Central memory CD4-positive, alpha-beta T cell (primary cell): ENCODE measurements at regions not wholly inside any gene's neighbourhood (a gene's known extent, or its start where the extent isn't known, plus 50 kb on each side); places are given as distances from the start of the nearest gene placed in this dataset.

ENCODE experiments used
- DNase-seq: peaks from one replicate; pipeline ENCODE4 v3.0.0; 2022

DNA sequence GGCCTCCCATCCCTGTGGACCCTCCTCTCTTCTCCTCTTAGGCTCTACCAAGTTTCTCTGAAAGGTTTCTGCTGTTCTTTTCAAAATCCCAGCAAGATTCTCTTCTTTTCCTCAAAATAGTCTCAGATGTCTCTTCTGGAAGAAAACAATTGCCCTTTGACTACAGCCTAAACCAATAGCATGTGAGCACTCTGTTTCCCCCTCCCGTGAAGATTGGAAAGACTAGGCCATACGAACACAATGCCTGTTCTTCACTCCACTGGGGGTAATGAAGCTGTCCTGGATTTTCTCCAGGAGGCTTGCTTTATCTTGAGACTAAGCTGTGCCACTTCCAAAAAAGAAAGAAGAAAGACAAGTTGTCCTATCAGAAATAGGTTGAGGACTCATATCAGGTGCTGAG is 178.7 kb upstream of the MCTP2 start:
- DNase-seq: no peak

DNA sequence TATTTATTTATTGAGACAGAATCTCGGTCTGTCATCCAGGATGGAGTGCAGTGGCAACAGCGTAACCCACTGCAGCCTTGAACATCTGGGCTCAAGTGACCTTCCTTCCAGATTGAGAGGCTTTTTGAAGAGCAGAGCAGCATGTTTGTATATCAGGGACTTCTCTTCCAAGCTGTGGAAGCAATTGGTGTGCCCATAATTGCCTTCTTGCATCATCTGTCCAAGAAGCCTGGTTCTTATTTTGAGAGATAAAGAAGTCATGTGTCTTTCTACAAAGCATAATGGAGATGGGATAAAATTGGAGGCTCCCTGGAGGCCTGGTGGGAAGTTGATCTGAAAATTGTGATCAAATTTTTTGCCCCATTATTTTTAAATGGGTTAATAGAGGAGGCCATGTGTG is 183.8 kb upstream of the MCTP2 start:
- no peak for DNase-seq

DNA sequence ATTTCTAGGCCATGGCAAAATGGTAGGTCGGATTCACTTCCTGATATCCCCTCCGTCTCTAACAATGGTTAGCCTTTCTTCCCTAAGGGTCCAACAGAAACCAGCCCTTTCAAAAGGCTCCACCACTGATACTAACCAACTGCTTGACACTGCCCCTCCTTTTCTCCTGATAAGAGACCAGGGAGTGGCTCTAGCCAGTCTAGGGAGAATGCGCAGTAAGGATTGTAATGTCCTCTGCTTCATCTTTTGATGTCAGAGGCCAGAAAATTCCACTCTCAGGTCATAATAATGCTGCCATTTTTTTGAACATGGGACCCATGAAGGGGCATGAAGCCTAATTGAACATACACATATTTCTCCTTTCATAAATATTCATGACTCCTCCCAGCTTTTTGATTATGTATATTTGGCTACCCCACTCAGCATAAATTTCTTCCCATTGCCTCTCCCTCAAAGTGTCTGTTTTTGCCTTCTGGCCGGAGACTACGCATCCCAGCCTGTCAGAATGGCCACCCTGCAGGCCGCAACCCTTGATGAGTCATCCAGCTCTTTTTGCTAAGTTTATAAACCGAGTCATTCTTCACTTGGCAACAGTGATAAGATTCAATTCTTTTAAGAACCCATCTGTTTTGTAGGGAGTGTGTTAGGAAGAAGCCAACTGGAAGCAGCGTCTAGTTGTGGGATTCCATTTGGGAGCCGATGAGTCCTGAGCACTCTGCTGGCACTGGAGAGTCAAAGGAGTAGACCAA is 189.0 kb upstream of the MCTP2 start:
- no peak for DNase-seq

DNA sequence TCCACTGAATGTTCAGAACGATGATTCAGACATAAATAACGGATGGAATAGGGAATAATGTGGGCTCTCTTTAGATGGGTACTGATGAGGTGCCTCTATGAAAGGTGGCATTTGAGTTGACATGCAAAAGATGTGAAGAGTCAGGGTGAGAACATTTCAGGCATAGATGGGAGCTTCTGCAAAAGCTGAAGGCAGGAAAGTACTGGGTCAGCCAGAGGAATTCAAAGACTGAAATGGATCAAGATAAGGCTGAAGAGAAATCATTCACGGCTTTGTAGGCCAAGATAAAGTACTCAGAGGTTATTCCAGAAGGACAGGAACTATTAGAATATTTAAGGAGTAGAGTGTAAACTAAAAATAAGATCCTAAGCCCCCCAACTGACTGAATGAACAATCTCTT is 189.6 kb upstream of the MCTP2 start:
- no peak for DNase-seq

DNA sequence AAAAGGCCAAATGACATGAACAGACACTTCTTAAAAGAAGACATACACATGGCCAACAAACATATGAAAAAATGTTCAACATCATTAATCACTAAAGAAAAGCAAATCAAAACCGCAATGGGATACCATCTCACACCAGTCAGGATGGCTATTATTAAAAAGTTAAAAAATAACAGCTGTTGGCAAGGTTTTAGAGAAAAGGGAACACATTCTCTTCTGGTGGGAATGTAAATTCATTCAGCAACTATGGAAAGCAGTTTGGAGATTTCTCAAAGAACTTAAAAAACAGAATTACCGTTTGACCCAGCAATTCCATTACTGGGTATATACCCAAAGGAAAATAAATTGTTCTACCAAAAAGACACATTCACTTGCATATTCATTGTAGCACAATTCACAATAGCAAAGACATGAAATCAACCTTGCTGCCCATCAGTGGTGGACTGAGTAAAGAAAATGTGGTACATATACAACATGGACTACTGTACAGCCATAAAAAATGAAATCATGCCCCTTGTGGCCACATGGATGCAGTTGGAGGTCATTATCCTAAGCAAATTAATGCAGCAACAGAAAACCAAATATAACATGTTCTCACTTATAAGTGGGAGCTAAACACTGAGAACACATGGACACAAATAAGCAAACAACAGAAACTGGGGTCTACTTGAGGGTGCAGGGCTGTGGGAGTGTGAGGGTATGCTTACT is 190.7 kb upstream of the MCTP2 start:
- no peak for DNase-seq

GRCh38 chr15:94036156-94036555 is 195.2 kb upstream of the MCTP2 start:
- DNase-seq: no peak

DNA sequence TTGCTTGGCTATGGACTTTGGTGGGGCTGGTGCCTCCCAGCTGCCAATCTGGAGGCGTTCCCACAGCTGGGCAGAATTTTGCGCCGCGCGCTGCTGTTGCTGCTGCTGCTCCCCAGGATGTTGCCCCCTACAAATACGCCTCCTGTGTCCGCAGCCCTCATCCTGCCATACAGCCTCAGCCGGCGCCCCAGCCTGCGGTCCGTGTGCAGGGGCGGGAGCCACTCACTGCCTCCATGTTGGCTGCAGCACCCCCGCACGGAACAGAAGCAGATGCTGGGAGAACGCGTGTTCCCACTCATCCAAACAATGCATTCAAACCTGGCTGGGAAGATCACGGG is 197.7 kb upstream of the MCTP2 start:
- DNase-seq: no peak

GRCh38 chr15:94033014-94033682 is 198.2 kb upstream of the MCTP2 start:
- no peak for DNase-seq

DNA sequence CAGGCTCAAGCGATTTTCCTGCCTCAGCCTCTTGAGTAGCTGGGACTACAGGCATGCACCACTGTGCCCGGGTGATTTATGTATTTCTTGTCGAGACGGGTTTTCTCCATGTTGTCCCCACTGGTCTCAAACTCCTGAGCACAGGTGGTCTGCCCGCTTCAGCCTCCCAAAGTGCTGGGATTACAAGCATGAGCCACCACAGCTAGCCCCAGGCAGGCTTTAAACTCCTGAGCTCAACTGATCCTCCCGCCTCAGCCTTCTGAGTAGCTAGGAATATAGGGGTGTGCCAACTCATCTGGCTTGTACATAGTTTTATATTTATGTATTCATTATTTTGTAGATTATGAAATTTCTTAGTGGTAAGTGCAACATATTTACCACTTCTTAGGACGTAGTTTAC is 198.8 kb upstream of the MCTP2 start:
- DNase-seq: no peak

- no peak for DNase-seq
Observed at GRCh38 chr15:94031072-94031471, 200.3 kb upstream of the MCTP2 start.

DNA sequence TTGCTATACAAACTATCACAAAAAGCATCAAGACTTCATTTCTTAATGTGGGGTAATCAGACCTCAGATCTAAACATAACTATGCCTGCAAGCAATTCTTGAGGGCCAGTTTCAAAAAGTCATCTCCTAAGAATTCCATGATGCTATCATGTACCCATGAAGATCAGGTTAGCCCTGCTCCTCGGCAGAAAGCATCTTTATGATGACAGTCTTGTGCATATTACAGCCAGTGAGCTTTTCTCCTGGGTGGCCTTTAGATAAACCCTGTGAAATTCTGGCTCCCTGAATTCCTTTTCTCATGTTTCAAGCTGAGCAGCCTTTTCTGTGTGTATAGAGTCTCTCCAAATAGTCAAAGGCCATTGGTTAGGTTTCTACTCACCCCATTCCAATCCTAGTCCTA is 201.9 kb upstream of the MCTP2 start:
- no peak for DNase-seq

DNA sequence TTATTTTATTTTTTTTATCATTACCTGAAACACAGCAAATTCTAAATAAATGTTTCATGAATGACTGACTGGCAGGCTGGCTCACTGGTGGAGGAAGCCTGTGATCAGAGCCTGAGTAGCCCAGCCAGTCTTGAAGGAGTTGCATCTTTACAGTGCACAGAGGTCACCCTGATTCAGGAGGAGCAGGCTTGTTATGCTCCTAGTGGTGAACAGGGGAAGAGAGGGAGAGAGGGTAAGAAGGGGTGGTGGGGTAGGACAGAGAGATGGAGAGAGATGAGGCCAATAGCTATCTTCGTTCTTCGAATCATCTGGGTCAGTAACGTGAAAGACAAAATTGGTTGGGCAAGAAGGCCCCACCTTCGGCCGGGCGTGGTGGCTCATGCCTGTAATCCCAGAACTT is 202.6 kb upstream of the MCTP2 start:
- DNase-seq: no peak

DNA sequence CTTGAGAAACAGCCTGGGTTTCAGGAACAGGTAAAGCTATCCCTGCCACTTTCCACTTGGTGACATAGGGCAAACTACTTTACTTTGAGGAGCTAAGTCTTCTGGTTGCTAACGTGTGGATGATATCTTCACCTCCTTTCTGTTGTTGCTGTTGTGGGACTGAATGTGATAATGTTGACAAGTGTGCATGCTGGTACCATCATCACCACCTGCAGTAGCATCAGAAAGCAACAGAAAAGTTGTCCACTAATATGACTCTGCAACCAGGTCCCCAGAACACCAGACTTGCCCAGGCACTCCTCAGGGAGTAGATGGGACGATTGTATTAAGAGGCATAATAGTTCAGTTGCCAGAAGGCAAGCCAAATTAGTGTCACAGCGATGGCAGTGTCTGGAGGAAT is 203.2 kb upstream of the MCTP2 start:
- no peak for DNase-seq

DNA sequence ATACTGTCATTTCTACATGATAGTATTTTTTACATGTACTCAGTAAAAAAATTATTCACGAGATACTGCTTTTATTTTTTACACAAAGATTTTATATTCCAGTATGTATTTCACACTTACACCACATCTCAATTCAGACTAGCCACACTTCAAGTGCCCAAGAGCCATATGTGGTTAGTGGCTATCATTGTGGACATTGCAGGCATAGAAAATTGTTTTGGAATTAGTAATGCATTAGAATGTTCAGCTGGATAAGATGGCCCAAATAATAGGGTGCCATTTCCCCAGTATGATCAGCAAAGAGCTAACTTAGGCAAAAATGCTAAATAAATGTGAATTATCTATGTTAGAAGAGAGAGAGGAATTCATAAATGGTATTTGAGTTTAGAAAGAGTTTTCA is 203.8 kb upstream of the MCTP2 start:
- DNase-seq: no peak

DNA sequence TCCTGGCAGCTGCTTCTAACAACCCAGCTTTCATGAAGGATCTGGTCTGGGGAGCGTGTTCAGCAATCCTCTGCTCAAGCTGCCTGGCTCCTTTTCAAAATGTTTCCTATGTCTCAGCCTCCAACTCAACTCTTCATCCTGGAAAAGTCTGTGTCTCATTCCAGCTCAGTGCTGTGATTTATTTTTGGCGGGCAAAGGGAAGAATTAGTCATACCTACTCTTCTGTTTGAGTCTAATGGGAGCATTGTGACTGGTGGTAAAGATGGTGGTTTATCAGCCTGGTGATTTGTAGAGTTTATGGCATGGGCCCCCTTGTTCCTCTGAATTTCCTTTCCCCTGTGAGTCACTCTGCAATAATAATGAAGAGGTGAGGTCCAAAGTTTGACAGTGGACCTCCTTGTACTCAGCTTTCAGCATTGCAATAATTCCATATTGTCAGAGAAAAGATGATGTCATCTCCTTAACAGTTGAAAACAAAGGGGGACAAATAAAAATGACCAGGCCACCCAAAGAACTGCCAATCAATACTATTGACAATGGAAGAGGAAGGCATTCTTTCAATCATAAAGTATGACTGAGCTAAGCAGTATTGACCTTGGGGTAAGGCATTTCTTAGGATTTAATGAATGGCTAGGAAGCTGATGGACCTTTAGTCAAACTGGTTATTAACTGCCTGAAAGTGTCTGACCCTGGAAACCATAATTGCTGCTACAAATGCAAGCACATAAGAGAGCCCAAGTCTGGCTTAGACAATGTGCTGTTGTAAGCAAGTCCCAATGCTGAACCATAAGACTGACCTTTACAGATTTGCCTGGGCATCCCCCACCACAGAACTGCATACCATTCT is 204.7 kb upstream of the MCTP2 start:
- no peak for DNase-seq

- no peak for DNase-seq
Observed at GRCh38 chr15:94023531-94023930, 207.8 kb upstream of the MCTP2 start.

DNA sequence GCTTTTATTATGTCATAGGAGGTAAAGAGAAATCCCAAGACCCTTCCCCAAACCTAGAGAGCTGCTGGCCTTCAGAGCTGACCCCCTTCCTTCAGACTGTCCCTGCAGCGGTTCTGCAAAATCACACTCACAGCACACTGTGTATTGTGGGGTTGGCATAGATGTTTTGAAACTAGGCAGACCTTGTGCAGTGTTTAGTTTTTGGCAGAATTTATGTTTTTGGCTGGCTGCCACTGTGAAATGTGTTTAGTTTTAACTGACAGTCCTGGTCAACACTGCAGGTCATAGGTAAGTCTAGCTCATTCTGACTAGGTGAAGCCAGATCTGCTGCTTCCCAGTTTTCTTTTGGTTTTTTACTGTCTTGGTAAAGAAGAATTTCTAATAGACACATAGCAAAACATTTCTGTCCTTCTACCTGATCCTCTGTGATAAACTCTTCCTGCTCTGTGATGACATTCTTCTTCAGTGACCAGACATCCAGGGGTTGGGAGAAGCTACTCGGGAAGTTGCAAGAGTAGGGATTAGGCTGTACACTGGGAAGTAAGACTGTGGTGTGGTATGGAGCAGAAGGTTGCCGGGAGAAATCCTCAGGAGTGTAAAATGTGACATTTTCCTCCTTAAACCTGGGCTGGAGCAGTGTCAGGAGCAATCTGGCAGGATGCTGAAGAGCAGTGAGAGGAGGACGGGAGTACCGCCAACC is 209.6 kb upstream of the MCTP2 start:
- no peak for DNase-seq

- DNase-seq: no peak
Observed at GRCh38 chr15:94019062-94019461, 212.3 kb upstream of the MCTP2 start.

DNA sequence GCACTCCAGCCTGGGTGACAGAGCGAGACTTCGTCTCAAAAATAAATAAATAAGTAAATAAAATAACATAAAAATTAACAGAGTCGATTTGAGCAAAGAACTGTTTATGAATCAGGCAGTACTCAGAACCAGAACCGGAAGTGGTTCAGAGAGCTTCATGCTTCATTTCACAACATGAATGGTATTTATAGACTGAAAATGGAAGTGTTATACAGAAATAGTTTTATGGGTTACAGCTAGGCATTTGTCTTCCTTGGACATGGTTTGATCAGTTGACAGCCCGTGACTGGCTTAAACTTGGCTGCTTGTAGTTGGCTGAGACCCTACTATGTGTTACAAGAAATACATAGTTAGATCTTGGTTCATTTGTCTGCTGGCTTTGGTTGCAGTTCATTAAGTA is 216.0 kb upstream of the MCTP2 start:
- no peak for DNase-seq

GRCh38 chr15:94008104-94009074 is 223.0 kb upstream of the MCTP2 start:
- no peak for DNase-seq

DNA sequence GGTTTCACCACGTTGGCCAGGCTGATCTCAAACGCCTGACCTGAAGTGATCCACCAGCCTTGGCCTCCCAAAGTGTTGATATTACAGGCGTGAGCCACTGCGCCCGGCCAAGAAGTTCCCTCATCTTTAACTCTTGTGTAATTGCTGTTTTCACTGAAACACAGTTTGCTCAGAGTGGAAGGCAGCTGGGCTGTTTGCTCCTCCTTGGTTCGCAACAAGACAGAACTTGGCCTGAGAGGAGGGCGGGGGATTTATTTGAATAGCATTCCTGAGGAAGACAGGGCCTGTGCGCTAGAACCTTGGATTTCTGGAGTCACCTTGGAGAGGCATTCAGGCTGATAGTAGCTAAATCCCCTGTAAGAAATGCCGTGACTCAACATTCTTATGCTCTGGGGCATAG is 226.7 kb upstream of the MCTP2 start:
- DNase-seq: no peak
